IMR-90 (cell line): ENCODE measurements at regions not wholly inside any gene's neighbourhood (a gene's known extent, or its start where the extent isn't known, plus 50 kb on each side); places are given as distances from the start of the nearest gene placed in this dataset.
A peak's percentile ranks its signal among the peaks of the same experiment; 100 is the strongest.

Source experiments
- ATAC-seq: fragments of 200-7000 bp; cut with Tn5 transposase; 2 replicates; pipeline ENCODE4 v1.9.1; 2020; ENCODE audit warnings: low read depth, mild to moderate bottlenecking, moderate library complexity
- BruUV-seq: library from RNA; stranded (reverse); fragments of 400-500 nt; replicated peaks from 2 replicates; lab custom pipeline; 2021; lab: Mats Ljungman, UMichigan
- CTCF ChIA-PET: fragments of 300-600 bp; formaldehyde crosslinking; extraction: SDS; loops from one replicate; lab custom pipeline; 2021; ENCODE audit warnings: antibody characterized with exemption; lab: Yijun Ruan, JAX
- POLR2A ChIA-PET: fragments of 300-600 bp; sonication (Branson Sonifier 250); formaldehyde crosslinking; loops from one replicate; lab custom pipeline; 2022; ENCODE audit warnings: antibody characterized with exemption; ENCODE audit not compliant: unreplicated experiment; lab: Charles Lee
- DNase-seq: peaks from one replicate; pipeline ENCODE4 v3.0.0; 2013
- H2AFZ ChIP-seq: replicated peaks from 2 replicates; pipeline ENCODE3; 2013; ENCODE audit warnings: low read length, mild to moderate bottlenecking; ENCODE audit not compliant: poor library complexity
- H2AK5ac ChIP-seq: 2 replicates; pipeline ENCODE4 v1.6.1; 2013; ENCODE audit warnings: low read depth, low read length, inconsistent platforms
- H2AK9ac ChIP-seq: replicated peaks from 2 replicates; pipeline ENCODE3; 2013; ENCODE audit warnings: mild to moderate bottlenecking, low read depth, low read length, moderate library complexity; ENCODE audit not compliant: poor library complexity
- H2BK120ac ChIP-seq: 2 replicates; pipeline ENCODE4 v1.6.1; 2013; ENCODE audit warnings: low read depth, low read length, inconsistent platforms
- H2BK15ac ChIP-seq: 3 replicates; pipeline ENCODE4 v1.6.1; 2013; ENCODE audit warnings: low read depth, low read length, inconsistent platforms
- H2BK20ac ChIP-seq: 2 replicates; pipeline ENCODE4 v1.6.1; 2013; ENCODE audit warnings: low read depth, mild to moderate bottlenecking, inconsistent platforms, low read length, moderate library complexity
- H2BK5ac ChIP-seq: 2 replicates; pipeline ENCODE4 v1.6.1; 2013; ENCODE audit warnings: mild to moderate bottlenecking, low read depth, low read length, inconsistent platforms; ENCODE audit not compliant: poor library complexity, severe bottlenecking
- H3K14ac ChIP-seq: replicated peaks from 2 replicates; pipeline ENCODE4 v1.6.1; 2013; ENCODE audit warnings: low read depth, low read length, inconsistent platforms
- H3K18ac ChIP-seq: 2 replicates; pipeline ENCODE4 v1.6.1; 2013; ENCODE audit warnings: low read depth, low read length, control low read depth
- H3K23ac ChIP-seq: 2 replicates; pipeline ENCODE4 v1.6.1; 2013; ENCODE audit warnings: low read depth, low read length, inconsistent platforms
- H3K27ac ChIP-seq: 2 replicates; pipeline ENCODE4 v1.5.1; 2013; ENCODE audit warnings: mild to moderate bottlenecking, control low read depth, low read length; ENCODE audit not compliant: insufficient read depth
- H3K27me3 ChIP-seq: 2 replicates; pipeline ENCODE4 v1.6.1; 2013; ENCODE audit warnings: low read length; ENCODE audit not compliant: control insufficient read depth, insufficient read depth
- H3K36me3 ChIP-seq: 2 replicates; pipeline ENCODE4 v1.6.1; 2013; ENCODE audit warnings: low read length, mixed read lengths; ENCODE audit not compliant: control insufficient read depth, insufficient read depth
- H3K4ac ChIP-seq: 2 replicates; pipeline ENCODE4 v1.6.1; 2013; ENCODE audit warnings: low read depth, low read length, inconsistent platforms
- H3K4me1 ChIP-seq: 2 replicates; pipeline ENCODE4 v1.6.1; 2013; ENCODE audit warnings: low read length, mixed read lengths; ENCODE audit not compliant: control insufficient read depth, insufficient read depth
- H3K4me2 ChIP-seq: 2 replicates; pipeline ENCODE4 v1.6.1; 2013; ENCODE audit warnings: low read depth, mild to moderate bottlenecking, control low read depth, low read length, moderate library complexity
- H3K4me3 ChIP-seq: 2 replicates; pipeline ENCODE4 v1.5.1; 2013; ENCODE audit warnings: low read depth, mild to moderate bottlenecking, control low read depth, low read length, moderate library complexity; ENCODE audit not compliant: insufficient read depth
- H3K56ac ChIP-seq: 2 replicates; pipeline ENCODE4 v1.6.1; 2013; ENCODE audit warnings: low read length, inconsistent platforms; ENCODE audit not compliant: insufficient read depth; ENCODE audit errors: extremely low read depth
- H3K79me1 ChIP-seq, 2 experiments: 2 replicates each; pipeline ENCODE4 v1.6.1; 2013; ENCODE audit warnings: low read length in 2 of 2, inconsistent platforms in 1 of 2, low read depth in 1 of 2
- H3K9ac ChIP-seq: 2 replicates; pipeline ENCODE4 v1.6.1; 2013; ENCODE audit warnings: low read depth, low read length, control low read depth
- H3K9me1 ChIP-seq: 2 replicates; pipeline ENCODE4 v1.6.1; 2013; ENCODE audit warnings: low read length, inconsistent platforms; ENCODE audit not compliant: insufficient read depth
- H3K9me3 ChIP-seq: 2 replicates; pipeline ENCODE4 v1.6.1; 2013; ENCODE audit warnings: low read length; ENCODE audit not compliant: control insufficient read depth, insufficient read depth
- H4K20me1 ChIP-seq: 2 replicates; pipeline ENCODE4 v1.6.1; 2013; ENCODE audit warnings: low read length, inconsistent platforms; ENCODE audit not compliant: insufficient read depth
- H4K5ac ChIP-seq: 2 replicates; pipeline ENCODE4 v1.6.1; 2013; ENCODE audit warnings: mild to moderate bottlenecking, low read depth, low read length, control low read depth
- H4K8ac ChIP-seq, 2 experiments: 2 replicates each; pipeline ENCODE4 v1.6.1; 2013; ENCODE audit warnings: low read depth in 2 of 2, low read length in 2 of 2, control low read depth in 1 of 2, inconsistent platforms in 1 of 2
- H4K91ac ChIP-seq: 2 replicates; pipeline ENCODE4 v1.6.1; 2013; ENCODE audit warnings: low read depth, low read length, inconsistent platforms; ENCODE audit not compliant: insufficient read depth
- BHLHE40 ChIP-seq: fragments of 150-350 bp; IDR thresholded peaks from 2 replicates; pipeline ENCODE4 v1.6.1; 2016; ENCODE audit warnings: mild to moderate bottlenecking, low read depth, low read length
- CHD1 ChIP-seq: IDR thresholded peaks from 2 replicates; pipeline ENCODE4 v1.6.1; 2012; ENCODE audit warnings: low read depth, low read length, improper control_type of control experiment
- MAFK ChIP-seq: IDR thresholded peaks from 2 replicates; pipeline ENCODE4 v1.6.1; 2012; ENCODE audit warnings: low read depth, low read length, improper control_type of control experiment
- MXI1 ChIP-seq: IDR thresholded peaks from 2 replicates; pipeline ENCODE4 v1.6.1; 2012; ENCODE audit warnings: low read depth, mild to moderate bottlenecking, low read length, moderate library complexity, borderline replicate concordance
- RCOR1 ChIP-seq: IDR thresholded peaks from 2 replicates; pipeline ENCODE4 v1.6.1; 2012; ENCODE audit warnings: mild to moderate bottlenecking, low read length, improper control_type of control experiment; ENCODE audit not compliant: insufficient replicate concordance
- RFX5 ChIP-seq: IDR thresholded peaks from 2 replicates; pipeline ENCODE4 v1.8.0; 2012; ENCODE audit warnings: low read depth, mild to moderate bottlenecking, low read length, moderate library complexity
- USF2 ChIP-seq: fragments of 150-350 bp; IDR thresholded peaks from 2 replicates; pipeline ENCODE4 v1.6.1; 2017; ENCODE audit warnings: mild to moderate bottlenecking, antibody characterized with exemption, low read length, low read depth
- WGBS, 2 experiments: methylation state at CpG; one replicate each; pipeline versions ENCODE4 v1.1.5 to v1.1.7; 2013; ENCODE audit warnings: missing lambda C conversion rate in 2 of 2; ENCODE audit not compliant: insufficient read length in 1 of 2; ENCODE audit errors: extremely low coverage in 2 of 2; 5-methylcytosine and 5-hydroxymethylcytosine counted together
- dilution Hi-C: fragments of 300-500 bp; cut with HindIII; formaldehyde crosslinking; loops from one replicate; pipeline ENCODE4 v1.14.3; 2018; ENCODE audit warnings: low sequenced_read_pairs; ENCODE audit not compliant: unreplicated experiment
- in situ Hi-C: fragments of 300-500 bp; cut with MboI; formaldehyde crosslinking; loops from 3 replicates; pipeline ENCODE4 v1.14.3; 2019; ENCODE audit warnings: low sequenced_read_pairs, inconsistent platforms, mixed read lengths
- intact Hi-C: fragments of 100-400 bp; cut with micrococcal nuclease; formaldehyde crosslinking; loops from 2 replicates; pipeline ENCODE4 v1.10.0; 2022

GRCh38 chr15:38819387-38819950 is 254.9 kb upstream of the RASGRP1 start:
- 0 out of 4 replicates have a peak, but pooled peaks cover 0 to 5% of the 10 kb centered on the region in 2 experiments for H3K79me1 ChIP-seq
- H2BK20ac ChIP-seq = peak overlapping the region; percentile 99
- H3K18ac ChIP-seq = peak overlapping the region; percentile 83; the same call in 1 of the 2 replicates
- peak overlapping the region; percentile 93 for H3K4ac ChIP-seq
- BruUV-seq = no TSS peak
- peak overlapping the region; percentile 67 for H2BK15ac ChIP-seq
- peak overlapping the region; percentile 67 for H2AK5ac ChIP-seq
- DNase-seq (no peak), ATAC-seq (no peak)
- no peaks in the 10 kb centered on the region for H3K36me3 ChIP-seq
- H3K4me1 ChIP-seq = peaks cover 8% of the 10 kb centered on the region
- in situ Hi-C loops (loop anchor here (5.0 kb wide), 2 partner anchors 353 to 763 kb away; partner anchors contain the start of gene THBS1), intact Hi-C loops (no loop called here), dilution Hi-C loops (no loop called here)
- H3K27me3 ChIP-seq = no peaks in the 10 kb centered on the region
- H3K9me3 ChIP-seq = no peaks in the 10 kb centered on the region
- no peaks in the 10 kb centered on the region for H4K20me1 ChIP-seq
- H3K4me2 ChIP-seq = no peak overlapping the region
- TF ChIP-seq MAFK (no peak), RFX5 (no peak), USF2 (no peak), MXI1 (no peak), RCOR1 (no peak), CHD1 (no peak), BHLHE40 (no peak)
- peak overlapping the region; percentile 97 for H4K91ac ChIP-seq
- peaks cover 11% of the 10 kb centered on the region for H3K9me1 ChIP-seq
- no peak overlapping the region for H3K27ac ChIP-seq
- peak overlapping the region; percentile 97 for H2BK120ac ChIP-seq
- no peak overlapping the region for H3K9ac ChIP-seq
- no peak overlapping the region for H3K4me3 ChIP-seq
- no peak overlapping the region for H2AK9ac ChIP-seq
- peak overlapping the region; percentile 46 to 82; a peak in 3 of 4 replicates for H4K8ac ChIP-seq
- no CpG with 5 or more reads among the region's 8 CpGs for WGBS, 2 experiments
- peak overlapping the region; percentile 80 for H4K5ac ChIP-seq
- peak overlapping the region; percentile 20 for H2BK5ac ChIP-seq
- POLR2A ChIA-PET = interaction anchor here (0.6 kb wide), 1 partner anchor 171 kb away, joined by 4 read pairs; no protein-coding TSS in a partner anchor
- H3K14ac ChIP-seq = peak overlapping the region; percentile 10; the same call in 1 of the 2 replicates
- H2AFZ ChIP-seq = no peak overlapping the region
- CTCF ChIA-PET = no interaction called here
- H3K56ac ChIP-seq = no peak overlapping the region
- no peak overlapping the region for H3K23ac ChIP-seq
